Stimulated activated CD4-positive, alpha-beta T cell treated with anti-CD3 and anti-CD28 coated beads, TNF-alpha, amount 100 ng/mL, for 24 hours (primary cell): ENCODE measurements at regions not wholly inside any gene's neighbourhood (a gene's known extent, or its start where the extent isn't known, plus 50 kb on each side); places are given as distances from the start of the nearest gene placed in this dataset.
"Not testable (repeated sequence)": the region's sequence is repeated elsewhere in the genome, so short reads cannot be mapped to it uniquely, and the experiment has no call there.

Source experiments
- DNase-seq, 3 experiments: peaks; one replicate each; pipeline ENCODE4 v3.0.0-alpha.2; 2020; ENCODE audit warnings: low read depth in 3 of 3

GRCh38 chr2:71922499-71923142 lies 225.0 kb downstream of the CYP26B1 start:
- DNase-seq = no peak

- DNase-seq = no peak
Measured at GRCh38 chr2:71922091-71922490, 225.6 kb downstream of the CYP26B1 start.

GRCh38 chr2:71920819-71921218 lies 226.8 kb downstream of the CYP26B1 start:
- DNase-seq = not testable (repeated sequence)

GRCh38 chr2:71919708-71920107 lies 228.0 kb downstream of the CYP26B1 start:
- DNase-seq = no peak

GRCh38 chr2:71910277-71910676 lies 237.4 kb downstream of the CYP26B1 start:
- no peak for DNase-seq

- DNase-seq = no peak
Measured at GRCh38 chr2:71908798-71909197, 238.9 kb downstream of the CYP26B1 start.

GRCh38 chr2:71907503-71907902 lies 240.2 kb downstream of the CYP26B1 start:
- no peak for DNase-seq

GRCh38 chr2:71906357-71906973 lies 241.2 kb downstream of the CYP26B1 start:
- no peak for DNase-seq

- no peak for DNase-seq
Measured at GRCh38 chr2:71905205-71905604, 242.5 kb downstream of the CYP26B1 start.

- DNase-seq = no peak
Measured at GRCh38 chr2:71903841-71904240, 243.8 kb downstream of the CYP26B1 start.

- DNase-seq = no peak
Measured at GRCh38 chr2:71901466-71901865, 246.2 kb downstream of the CYP26B1 start.

GRCh38 chr2:71898851-71899681 lies 248.6 kb downstream of the CYP26B1 start:
- no peak for DNase-seq

- no peak for DNase-seq
Measured at GRCh38 chr2:71898375-71898774, 249.3 kb downstream of the CYP26B1 start.

GRCh38 chr2:71897836-71898235 lies 249.8 kb downstream of the CYP26B1 start:
- DNase-seq = no peak

- no peak for DNase-seq
Measured at GRCh38 chr2:71897137-71897480, 250.6 kb downstream of the CYP26B1 start.

- DNase-seq = no peak
Measured at GRCh38 chr2:71896385-71897136, 251.1 kb downstream of the CYP26B1 start.

GRCh38 chr2:71895320-71896161 lies 252.1 kb downstream of the CYP26B1 start:
- no peak for DNase-seq

GRCh38 chr2:71894261-71894660 lies 253.4 kb downstream of the CYP26B1 start:
- DNase-seq = no peak

GRCh38 chr2:71893646-71894045 lies 254.0 kb downstream of the CYP26B1 start:
- DNase-seq = no peak

GRCh38 chr2:71892896-71893295 lies 254.8 kb downstream of the CYP26B1 start:
- no peak for DNase-seq

- no peak for DNase-seq
Measured at GRCh38 chr2:71892423-71892730, 255.3 kb downstream of the CYP26B1 start.
